ENCODE measurements at regions not wholly inside any gene's neighbourhood (a gene's known extent, or its start where the extent isn't known, plus 50 kb on each side); places are given as distances from the start of the nearest gene placed in this dataset.

DNA sequence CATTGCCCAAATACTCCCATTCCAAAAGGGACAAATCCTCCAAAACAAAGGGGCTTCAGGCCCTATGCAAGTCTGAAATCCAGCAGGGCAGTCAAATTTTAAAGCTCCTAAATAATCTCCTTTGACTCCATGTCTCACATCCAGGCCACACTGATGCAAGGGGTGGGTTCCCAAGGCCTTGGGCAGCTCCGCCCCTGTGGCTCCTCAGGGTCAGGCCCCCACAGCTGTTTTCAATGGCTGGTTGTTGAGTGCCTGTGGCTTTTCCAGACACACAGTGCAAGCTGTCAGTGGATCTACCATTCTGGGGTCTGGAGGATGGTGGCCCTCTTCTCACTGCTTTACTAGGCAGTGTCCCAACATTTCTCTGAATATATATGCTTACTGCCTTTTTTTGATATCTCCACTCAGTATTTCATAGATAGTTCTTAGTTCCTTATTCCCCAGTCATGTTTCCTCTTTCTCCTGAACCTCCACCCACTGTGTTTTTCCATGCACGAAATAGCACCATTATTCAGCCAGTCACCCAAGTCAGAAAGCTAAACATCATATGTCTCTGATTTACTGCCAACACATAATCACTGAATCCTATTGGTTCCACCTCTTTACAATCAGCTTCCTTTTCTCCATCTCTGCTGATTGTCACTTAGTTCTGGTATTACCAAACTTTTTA is 172.6 kb upstream of the CACNA2D1 start:
- no peak overlapping the region for H3K4me3 ChIP-seq (replicated peaks; ENCODE audit: low read depth, low read length)
- no peak for DNase-seq (ENCODE audit: extremely low read depth, low read depth)
- TF ChIP-seq, protein P1, sequence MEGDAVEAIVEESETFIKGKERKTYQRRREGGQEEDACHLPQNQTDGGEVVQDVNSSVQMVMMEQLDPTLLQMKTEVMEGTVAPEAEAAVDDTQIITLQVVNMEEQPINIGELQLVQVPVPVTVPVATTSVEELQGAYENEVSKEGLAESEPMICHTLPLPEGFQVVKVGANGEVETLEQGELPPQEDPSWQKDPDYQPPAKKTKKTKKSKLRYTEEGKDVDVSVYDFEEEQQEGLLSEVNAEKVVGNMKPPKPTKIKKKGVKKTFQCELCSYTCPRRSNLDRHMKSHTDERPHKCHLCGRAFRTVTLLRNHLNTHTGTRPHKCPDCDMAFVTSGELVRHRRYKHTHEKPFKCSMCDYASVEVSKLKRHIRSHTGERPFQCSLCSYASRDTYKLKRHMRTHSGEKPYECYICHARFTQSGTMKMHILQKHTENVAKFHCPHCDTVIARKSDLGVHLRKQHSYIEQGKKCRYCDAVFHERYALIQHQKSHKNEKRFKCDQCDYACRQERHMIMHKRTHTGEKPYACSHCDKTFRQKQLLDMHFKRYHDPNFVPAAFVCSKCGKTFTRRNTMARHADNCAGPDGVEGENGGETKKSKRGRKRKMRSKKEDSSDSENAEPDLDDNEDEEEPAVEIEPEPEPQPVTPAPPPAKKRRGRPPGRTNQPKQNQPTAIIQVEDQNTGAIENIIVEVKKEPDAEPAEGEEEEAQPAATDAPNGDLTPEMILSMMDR (IDR thresholded peaks at IDR 0.05; ENCODE audit: low read depth, low read length, missing control alignments): no peak

DNA sequence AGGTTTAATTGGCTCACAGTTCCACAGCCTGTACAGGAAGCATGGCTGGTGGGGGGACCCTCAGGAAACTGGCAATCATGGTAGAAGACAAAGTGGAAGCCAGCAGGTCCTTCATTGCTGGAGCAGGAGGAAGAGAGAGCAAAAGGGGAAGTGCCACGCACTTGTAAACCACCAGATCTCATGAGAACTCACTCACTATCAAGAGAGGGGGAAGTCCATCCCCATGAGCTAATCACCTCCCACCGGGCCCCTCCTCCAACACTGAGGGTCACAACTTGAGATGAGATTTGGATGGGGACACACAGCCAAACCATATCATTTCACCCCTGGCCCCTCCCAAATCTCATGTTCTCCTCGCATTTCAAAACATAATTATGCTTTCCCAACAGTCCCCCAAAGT is 171.9 kb upstream of the CACNA2D1 start:
- TF ChIP-seq, protein P1 (IDR thresholded peaks at IDR 0.05; ENCODE audit: low read depth, low read length, missing control alignments): no peak
- H3K4me3 ChIP-seq (replicated peaks; ENCODE audit: low read depth, low read length): no peak overlapping the region
- DNase-seq (ENCODE audit: extremely low read depth, low read depth): no peak

DNA sequence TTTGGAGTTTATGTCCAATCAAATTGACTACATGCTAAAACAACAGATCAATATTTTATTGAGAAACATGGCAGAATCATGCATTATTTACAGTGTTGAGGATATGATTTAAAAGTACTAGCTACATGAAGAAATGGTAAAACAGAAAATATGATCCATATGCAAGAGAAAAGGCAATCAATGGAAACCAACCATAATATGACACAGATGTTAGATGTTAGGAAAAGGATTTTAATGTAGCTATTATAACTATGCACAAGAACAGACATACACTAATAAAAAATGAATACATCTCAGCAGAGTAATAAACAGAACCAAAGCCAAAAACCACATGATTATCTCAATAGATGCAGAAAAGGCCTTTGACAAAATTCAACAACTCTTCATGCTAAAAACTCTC is 166.2 kb upstream of the CACNA2D1 start:
- TF ChIP-seq, protein P1 (IDR thresholded peaks at IDR 0.05; ENCODE audit: low read depth, low read length, missing control alignments): no peak
- H3K4me3 ChIP-seq (replicated peaks; ENCODE audit: low read depth, low read length): no peak overlapping the region
- no peak for DNase-seq (ENCODE audit: extremely low read depth, low read depth)

DNA sequence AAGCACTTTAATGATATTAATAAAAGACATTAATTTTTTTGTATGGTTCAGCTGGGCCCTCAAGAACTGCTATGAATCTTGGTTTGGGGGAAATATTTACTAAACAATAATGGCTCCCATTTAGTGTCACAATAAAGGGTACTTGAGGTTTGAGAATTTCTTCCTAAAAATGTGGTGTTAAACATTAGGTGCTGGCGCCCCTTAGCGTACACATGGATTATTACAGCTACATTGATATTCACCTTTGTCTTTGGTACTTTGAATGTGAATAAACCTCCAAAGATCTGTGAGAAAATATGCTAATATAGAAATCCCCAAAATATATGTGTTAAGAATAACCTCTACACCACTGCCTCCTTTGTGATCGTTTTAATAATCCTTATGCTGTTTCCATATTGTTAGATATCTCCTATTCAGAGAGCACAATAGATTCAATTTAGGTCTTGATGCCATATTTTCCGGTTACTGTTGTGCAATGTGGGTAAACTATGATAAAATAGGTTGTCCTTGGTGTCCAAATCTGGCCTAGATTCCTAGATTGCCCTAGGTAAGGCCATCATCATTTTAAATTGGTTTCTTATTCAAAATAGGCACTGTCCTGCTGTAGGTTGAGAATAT is 161.8 kb upstream of the CACNA2D1 start:
- no peak for DNase-seq (ENCODE audit: extremely low read depth, low read depth)
- H3K4me3 ChIP-seq (replicated peaks; ENCODE audit: low read depth, low read length): no peak overlapping the region
- TF ChIP-seq, protein P1 (IDR thresholded peaks at IDR 0.05; ENCODE audit: low read depth, low read length, missing control alignments): peak; percentile 49

DNA sequence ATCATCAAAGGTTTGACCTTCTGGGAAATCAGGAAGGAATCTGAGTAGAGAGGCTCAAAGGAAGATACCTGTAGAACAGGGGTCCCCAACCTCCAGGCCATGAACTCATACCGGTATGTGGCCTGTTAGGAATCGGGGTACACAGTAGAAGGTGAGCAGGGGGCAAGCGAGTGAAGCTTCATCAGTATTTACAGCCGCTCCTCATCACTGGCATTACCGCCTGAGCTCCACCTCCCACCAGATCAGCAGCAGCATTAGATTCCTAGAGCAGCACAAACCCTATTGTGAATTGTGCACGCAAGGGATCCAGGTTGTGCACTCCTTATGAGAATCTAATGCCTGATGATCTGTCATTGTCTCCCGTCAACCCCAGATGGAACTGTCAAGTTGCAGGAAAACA is 158.5 kb upstream of the CACNA2D1 start:
- no peak for DNase-seq (ENCODE audit: extremely low read depth, low read depth)
- H3K4me3 ChIP-seq (replicated peaks; ENCODE audit: low read depth, low read length): no peak overlapping the region
- TF ChIP-seq, protein P1 (IDR thresholded peaks at IDR 0.05; ENCODE audit: low read depth, low read length, missing control alignments): no peak

DNA sequence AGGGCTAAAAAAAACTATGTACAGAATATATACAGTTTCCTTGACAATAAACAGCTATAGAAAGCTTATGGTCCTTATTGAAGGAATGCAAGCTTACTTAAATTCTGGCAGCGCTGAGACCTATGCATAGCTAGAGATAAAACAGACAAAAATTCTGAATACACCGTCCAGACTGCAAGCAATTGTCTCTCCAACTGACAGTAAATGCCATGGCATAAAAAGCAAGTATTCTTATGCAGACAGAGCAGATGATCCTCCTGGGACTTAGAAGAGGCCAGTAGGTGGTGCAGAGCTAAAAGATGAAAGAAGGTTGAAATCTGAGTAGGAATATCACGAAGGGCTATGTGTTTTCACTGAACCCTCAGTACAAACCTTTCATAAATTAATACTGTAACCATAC is 157.0 kb upstream of the CACNA2D1 start:
- no peak overlapping the region for H3K4me3 ChIP-seq (replicated peaks; ENCODE audit: low read depth, low read length)
- DNase-seq (ENCODE audit: extremely low read depth, low read depth): no peak
- TF ChIP-seq, protein P1 (IDR thresholded peaks at IDR 0.05; ENCODE audit: low read depth, low read length, missing control alignments): no peak

Measured in HFF-Myc (cell line).